Uterus (tissue), 3 donors: ENCODE measurements at regions not wholly inside any gene's neighbourhood (a gene's known extent, or its start where the extent isn't known, plus 50 kb on each side); places are given as distances from the start of the nearest gene placed in this dataset.

Experiments
- DNase-seq, 2 donors: peaks; one replicate each; pipeline ENCODE4 v3.0.0-alpha.2; 2019 to 2020
- H3K27ac ChIP-seq, 2 donors: fragments of 200-600 bp; sonication (generic); 1 replicate in 1 of 2; 2 replicates in 1 of 2; pipeline ENCODE4 v1.5.1; 2016 to 2018
- H3K27me3 ChIP-seq, 2 donors: fragments of 200-600 bp; sonication (generic); one replicate each; pipeline ENCODE4 v1.5.1; 2018 to 2019; ENCODE audit warnings: control low read depth in 1 of 2
- H3K36me3 ChIP-seq, 2 donors: fragments of 200-600 bp; sonication (generic); one replicate each; pipeline ENCODE4 v1.5.1; 2019; ENCODE audit warnings: control low read depth in 1 of 2
- H3K4me1 ChIP-seq, 2 donors: fragments of 200-600 bp; sonication (generic); one replicate each; pipeline ENCODE4 v1.5.1; 2018 to 2019; ENCODE audit warnings: control low read depth in 1 of 2
- H3K4me3 ChIP-seq, 2 donors: fragments of 200-600 bp; sonication (generic); 1 replicate in 1 of 2; 2 replicates in 1 of 2; pipeline ENCODE4 v1.5.1; 2018 to 2019; ENCODE audit warnings: mild to moderate bottlenecking in 1 of 2
- H3K9me3 ChIP-seq, 2 donors: fragments of 200-600 bp; sonication (generic); one replicate each; pipeline ENCODE4 v1.5.1; 2019; ENCODE audit warnings: control low read depth in 1 of 2
- POLR2A ChIP-seq, 2 donors: fragments of 450-650 bp; IDR thresholded peaks; one replicate each; pipeline ENCODE4 v1.6.1; 2016; ENCODE audit warnings: antibody characterized with exemption in 2 of 2, mild to moderate bottlenecking in 1 of 2, moderate library complexity in 1 of 2
- intact Hi-C: fragments of 100-400 bp; cut with DNase I; formaldehyde crosslinking; loops from one replicate; pipeline ENCODE4 v1.15.1; 2023; ENCODE audit warnings: low total_unique reads
- TF ChIP-seq, protein P1 (sequence below), 4 experiments: fragments of 200-600 bp in 2 of 4; fragments of 450-650 bp in 2 of 4; sonication (generic) in 2 of 4; IDR thresholded peaks; one replicate each; pipeline ENCODE4 v1.5.1; 2016 to 2019; ENCODE audit warnings: antibody characterized with exemption in 4 of 4, mild to moderate bottlenecking in 2 of 4, moderate library complexity in 1 of 4
- donor health status: DM: yes; HTN: yes; CAD: no.

GRCh38 chr9:29773676-29774075 lies 2200.4 kb upstream of the C9orf72 start:
- intact Hi-C loops, result no loop called here

GRCh38 chr9:29775491-29775890 lies 2202.2 kb upstream of the C9orf72 start:
- intact Hi-C loops, result no loop called here
- no peak for DNase-seq
- TF ChIP-seq, protein P1, sequence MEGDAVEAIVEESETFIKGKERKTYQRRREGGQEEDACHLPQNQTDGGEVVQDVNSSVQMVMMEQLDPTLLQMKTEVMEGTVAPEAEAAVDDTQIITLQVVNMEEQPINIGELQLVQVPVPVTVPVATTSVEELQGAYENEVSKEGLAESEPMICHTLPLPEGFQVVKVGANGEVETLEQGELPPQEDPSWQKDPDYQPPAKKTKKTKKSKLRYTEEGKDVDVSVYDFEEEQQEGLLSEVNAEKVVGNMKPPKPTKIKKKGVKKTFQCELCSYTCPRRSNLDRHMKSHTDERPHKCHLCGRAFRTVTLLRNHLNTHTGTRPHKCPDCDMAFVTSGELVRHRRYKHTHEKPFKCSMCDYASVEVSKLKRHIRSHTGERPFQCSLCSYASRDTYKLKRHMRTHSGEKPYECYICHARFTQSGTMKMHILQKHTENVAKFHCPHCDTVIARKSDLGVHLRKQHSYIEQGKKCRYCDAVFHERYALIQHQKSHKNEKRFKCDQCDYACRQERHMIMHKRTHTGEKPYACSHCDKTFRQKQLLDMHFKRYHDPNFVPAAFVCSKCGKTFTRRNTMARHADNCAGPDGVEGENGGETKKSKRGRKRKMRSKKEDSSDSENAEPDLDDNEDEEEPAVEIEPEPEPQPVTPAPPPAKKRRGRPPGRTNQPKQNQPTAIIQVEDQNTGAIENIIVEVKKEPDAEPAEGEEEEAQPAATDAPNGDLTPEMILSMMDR (IDR thresholded peaks at IDR 0.05), result no peak
- no peak for TF ChIP-seq POLR2A (IDR thresholded peaks at IDR 0.05)

More at GRCh38 chr9:29773676-29774075, 2200.4 kb upstream of the C9orf72 start:
- no peak for TF ChIP-seq POLR2A (IDR thresholded peaks at IDR 0.05)
- TF ChIP-seq, protein P1 (IDR thresholded peaks at IDR 0.05), result no peak
- Histone ChIP-seq H3K27ac (no peak overlapping the region), H3K36me3 (no peaks in the 10 kb centered on the region), H3K4me3 (no peak overlapping the region), H3K9me3 (no peaks in the 10 kb centered on the region), H3K4me1 (no peaks in the 10 kb centered on the region), H3K27me3 (no peaks in the 10 kb centered on the region)
- no peak for DNase-seq

GRCh38 chr9:29778281-29778849 lies 2205.1 kb upstream of the C9orf72 start:
- H3K4me3 ChIP-seq, result no peak overlapping the region
- intact Hi-C loops, result no loop called here
- no peak for TF ChIP-seq POLR2A (IDR thresholded peaks at IDR 0.05)
- TF ChIP-seq, protein P1 (IDR thresholded peaks at IDR 0.05), result no peak
- no peaks in the 10 kb centered on the region for H3K36me3 ChIP-seq
- no peaks in the 10 kb centered on the region for H3K9me3 ChIP-seq
- no peak overlapping the region for H3K27ac ChIP-seq
- H3K27me3 ChIP-seq, result no peaks in the 10 kb centered on the region
- DNase-seq, result no peak
- H3K4me1 ChIP-seq, result no peaks in the 10 kb centered on the region

More at GRCh38 chr9:29775491-29775890, 2202.2 kb upstream of the C9orf72 start:
- Histone ChIP-seq H3K27ac (no peak overlapping the region), H3K4me3 (no peak overlapping the region), H3K36me3 (no peaks in the 10 kb centered on the region), H3K27me3 (no peaks in the 10 kb centered on the region), H3K4me1 (no peaks in the 10 kb centered on the region), H3K9me3 (no peaks in the 10 kb centered on the region)

GRCh38 chr9:29793970-29794369 lies 2220.7 kb upstream of the C9orf72 start:
- no peak overlapping the region for H3K27ac ChIP-seq
- H3K4me3 ChIP-seq, result no peak overlapping the region
- TF ChIP-seq, protein P1 (IDR thresholded peaks at IDR 0.05), result no peak
- no peak for TF ChIP-seq POLR2A (IDR thresholded peaks at IDR 0.05)
- no peak for DNase-seq
- no peaks in the 10 kb centered on the region for H3K27me3 ChIP-seq
- intact Hi-C loops, result no loop called here
- H3K36me3 ChIP-seq, result no peaks in the 10 kb centered on the region
- no peaks in the 10 kb centered on the region for H3K4me1 ChIP-seq
- no peaks in the 10 kb centered on the region for H3K9me3 ChIP-seq

GRCh38 chr9:29796291-29796952 lies 2223.1 kb upstream of the C9orf72 start:
- no peak for DNase-seq
- Histone ChIP-seq H3K4me1 (no peaks in the 10 kb centered on the region), H3K27ac (no peak overlapping the region), H3K36me3 (no peaks in the 10 kb centered on the region), H3K27me3 (no peaks in the 10 kb centered on the region), H3K9me3 (no peaks in the 10 kb centered on the region), H3K4me3 (no peak overlapping the region)
- intact Hi-C loops, result no loop called here
- TF ChIP-seq, protein P1 (IDR thresholded peaks at IDR 0.05), result no peak
- no peak for TF ChIP-seq POLR2A (IDR thresholded peaks at IDR 0.05)
